ENCODE measurements at regions not wholly inside any gene's neighbourhood (a gene's known extent, or its start where the extent isn't known, plus 50 kb on each side); places are given as distances from the start of the nearest gene placed in this dataset.

DNA sequence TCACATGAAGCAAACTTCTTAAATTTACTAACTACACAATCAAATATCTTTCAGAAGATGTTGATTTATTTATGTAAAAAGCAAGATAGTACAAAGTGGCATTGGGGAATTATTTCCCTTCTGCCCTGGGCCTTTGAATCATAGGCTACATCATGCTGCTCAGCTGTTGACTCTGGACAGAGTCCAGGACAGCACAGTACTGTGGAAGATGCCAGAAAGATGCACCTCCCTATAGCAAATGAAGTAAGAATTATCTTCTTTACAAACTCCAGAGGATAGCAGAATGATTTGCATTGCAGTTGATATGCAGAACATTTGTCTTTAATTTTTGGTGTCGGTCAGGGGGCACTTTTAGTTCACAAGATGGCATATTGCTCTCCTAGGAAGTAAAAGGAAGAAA, 1354.5 kb upstream of the ZEB2 start:
- no peaks in the 10 kb centered on the region for H3K4me1 ChIP-seq
- no peaks in the 10 kb centered on the region for H3K36me3 ChIP-seq
- peak in 1 of 4 donors; percentile 32 for DNase-seq
- no peak for ATAC-seq
- no peaks in the 10 kb centered on the region for H3K27me3 ChIP-seq
- no peak overlapping the region for H3K4me3 ChIP-seq
- H3K27ac ChIP-seq: no peak overlapping the region
- no peaks in the 10 kb centered on the region for H3K9me3 ChIP-seq
- intact Hi-C loops (cut with DNase I): no loop called here
- TF ChIP-seq, protein P1, sequence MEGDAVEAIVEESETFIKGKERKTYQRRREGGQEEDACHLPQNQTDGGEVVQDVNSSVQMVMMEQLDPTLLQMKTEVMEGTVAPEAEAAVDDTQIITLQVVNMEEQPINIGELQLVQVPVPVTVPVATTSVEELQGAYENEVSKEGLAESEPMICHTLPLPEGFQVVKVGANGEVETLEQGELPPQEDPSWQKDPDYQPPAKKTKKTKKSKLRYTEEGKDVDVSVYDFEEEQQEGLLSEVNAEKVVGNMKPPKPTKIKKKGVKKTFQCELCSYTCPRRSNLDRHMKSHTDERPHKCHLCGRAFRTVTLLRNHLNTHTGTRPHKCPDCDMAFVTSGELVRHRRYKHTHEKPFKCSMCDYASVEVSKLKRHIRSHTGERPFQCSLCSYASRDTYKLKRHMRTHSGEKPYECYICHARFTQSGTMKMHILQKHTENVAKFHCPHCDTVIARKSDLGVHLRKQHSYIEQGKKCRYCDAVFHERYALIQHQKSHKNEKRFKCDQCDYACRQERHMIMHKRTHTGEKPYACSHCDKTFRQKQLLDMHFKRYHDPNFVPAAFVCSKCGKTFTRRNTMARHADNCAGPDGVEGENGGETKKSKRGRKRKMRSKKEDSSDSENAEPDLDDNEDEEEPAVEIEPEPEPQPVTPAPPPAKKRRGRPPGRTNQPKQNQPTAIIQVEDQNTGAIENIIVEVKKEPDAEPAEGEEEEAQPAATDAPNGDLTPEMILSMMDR (IDR thresholded peaks at IDR 0.05): no peak

DNA sequence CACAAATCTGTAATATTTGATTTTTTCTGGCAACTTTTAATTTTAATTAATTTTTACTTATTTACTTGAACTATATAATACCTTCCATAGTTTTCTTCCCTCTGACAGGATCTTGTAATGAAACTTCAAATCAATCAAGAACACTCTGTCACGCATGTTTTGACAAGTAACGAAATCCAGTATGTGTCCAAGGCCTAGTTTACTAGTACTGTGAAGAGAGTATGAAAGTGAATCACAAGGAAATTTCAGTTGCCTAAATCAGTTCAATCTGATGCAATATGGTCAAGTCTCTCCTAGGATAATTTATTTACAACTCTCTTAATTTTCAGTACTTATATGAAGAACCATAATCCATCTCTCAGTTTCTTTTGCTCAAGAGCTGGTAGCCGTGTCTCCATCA, 1344.6 kb upstream of the ZEB2 start:
- intact Hi-C loops (cut with DNase I): no loop called here
- DNase-seq (no peak), ATAC-seq (no peak)
- no peaks in the 10 kb centered on the region for H3K36me3 ChIP-seq
- H3K27me3 ChIP-seq: no peaks in the 10 kb centered on the region
- no peaks in the 10 kb centered on the region for H3K4me1 ChIP-seq
- no peak overlapping the region for H3K4me3 ChIP-seq
- H3K9me3 ChIP-seq: no peaks in the 10 kb centered on the region
- TF ChIP-seq, protein P1 (IDR thresholded peaks at IDR 0.05): no peak
- H3K27ac ChIP-seq: no peak overlapping the region

DNA sequence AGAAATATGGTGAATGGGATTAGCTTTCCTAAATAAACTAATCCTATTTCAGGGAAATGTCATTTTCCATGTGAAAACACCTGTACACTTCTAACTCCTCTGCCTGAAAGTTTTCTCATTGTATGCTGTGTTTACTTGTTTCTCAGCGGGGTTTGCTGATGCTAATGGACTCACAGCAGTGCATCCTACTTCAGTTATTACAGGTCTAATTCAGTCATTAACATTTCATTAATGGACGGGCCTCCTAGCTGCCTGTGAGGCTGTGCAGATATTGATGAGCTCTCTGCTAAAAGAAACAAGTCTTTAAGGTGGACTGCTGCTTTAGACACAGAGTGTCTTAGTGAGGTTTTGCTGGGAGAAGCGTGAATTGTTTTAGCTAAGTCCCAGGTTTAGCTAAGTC, 1342.0 kb upstream of the ZEB2 start:
- intact Hi-C loops (cut with DNase I): no loop called here
- ATAC-seq (no peak), DNase-seq (no peak)

DNA sequence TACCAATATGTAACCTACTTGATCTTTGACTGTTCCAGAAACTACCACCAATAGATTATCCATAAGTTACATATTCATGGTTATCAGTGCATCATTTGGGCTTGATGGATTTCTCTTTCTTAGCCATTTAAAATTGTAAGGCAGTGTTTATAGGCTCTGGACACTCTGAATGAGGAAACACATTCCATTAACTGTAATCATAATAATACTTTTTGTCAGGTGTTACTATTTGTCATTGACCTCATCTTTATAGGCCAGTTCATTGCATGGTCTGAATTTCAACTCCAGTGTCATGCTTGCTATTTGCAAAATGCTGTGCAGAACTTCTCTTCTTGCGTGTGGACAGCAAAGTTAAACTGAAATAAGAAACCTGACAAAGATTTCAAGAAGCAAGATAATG, 1340.2 kb upstream of the ZEB2 start:
- H3K27me3 ChIP-seq: no peaks in the 10 kb centered on the region
- H3K9me3 ChIP-seq: no peaks in the 10 kb centered on the region
- no peak overlapping the region for H3K27ac ChIP-seq
- no peaks in the 10 kb centered on the region for H3K4me1 ChIP-seq
- no peak for DNase-seq
- no peak overlapping the region for H3K4me3 ChIP-seq
- TF ChIP-seq, protein P1 (IDR thresholded peaks at IDR 0.05): no peak
- intact Hi-C loops (cut with DNase I): no loop called here
- H3K36me3 ChIP-seq: no peaks in the 10 kb centered on the region
- no peak for ATAC-seq

More for the DNA sequence above, 1342.0 kb upstream of the ZEB2 start:
- Histone ChIP-seq H3K27me3 (no peaks in the 10 kb centered on the region), H3K27ac (no peak overlapping the region), H3K4me1 (no peaks in the 10 kb centered on the region), H3K36me3 (no peaks in the 10 kb centered on the region), H3K4me3 (no peak overlapping the region), H3K9me3 (no peaks in the 10 kb centered on the region)
- TF ChIP-seq, protein P1 (IDR thresholded peaks at IDR 0.05): no peak

DNA sequence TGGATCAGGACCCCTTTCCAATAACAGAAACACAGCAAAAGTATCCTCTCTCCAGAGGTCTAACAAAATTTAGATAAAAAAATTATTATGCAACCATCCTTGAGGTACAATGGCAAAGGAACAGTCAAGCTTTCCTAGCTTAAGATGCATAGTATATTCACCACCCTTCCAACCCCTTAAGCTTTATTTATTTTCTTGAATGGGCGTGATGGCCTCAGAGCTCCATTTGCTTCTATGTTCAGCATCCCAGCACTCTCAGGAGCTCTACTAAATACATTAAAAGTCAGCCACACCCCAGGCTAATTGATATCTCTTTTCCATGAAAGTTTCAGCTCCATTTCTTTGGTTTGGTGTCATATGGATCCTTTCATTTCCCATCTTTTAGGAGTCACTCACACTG, 1335.2 kb upstream of the ZEB2 start:
- Histone ChIP-seq H3K27ac (no peak overlapping the region), H3K9me3 (no peaks in the 10 kb centered on the region), H3K36me3 (no peaks in the 10 kb centered on the region), H3K27me3 (no peaks in the 10 kb centered on the region), H3K4me1 (no peaks in the 10 kb centered on the region), H3K4me3 (no peak overlapping the region)
- no peak for DNase-seq
- TF ChIP-seq, protein P1 (IDR thresholded peaks at IDR 0.05): no peak
- ATAC-seq: no peak
- intact Hi-C loops (cut with DNase I): no loop called here

Measured in left lung (tissue), 4 donors.